ENCODE measurements at regions not wholly inside any gene's neighbourhood (a gene's known extent, or its start where the extent isn't known, plus 50 kb on each side); places are given as distances from the start of the nearest gene placed in this dataset.

GRCh38 chr2:121860033-121860757 lies 104.7 kb downstream of the TSN start:
- Mint-ChIP-seq H3K9me3 (ENCODE audit: insufficient read depth) (peaks cover 5% of the 10 kb centered on the region), H3K27ac (no peak overlapping the region), H3K4me1 (no peaks in the 10 kb centered on the region), H3K27me3 (peaks cover 40% of the 10 kb centered on the region), H3K4me3 (no peak overlapping the region)
- no peak for ATAC-seq (ENCODE audit: low read depth)
- H2AFZ ChIP-seq (ENCODE audit: insufficient read depth, low read depth, low read length, poor library complexity, severe bottlenecking) = no peak overlapping the region
- no peak overlapping the region for H3K27ac ChIP-seq (ENCODE audit: low read length in 2 of 2)
- WGBS (ENCODE audit: insufficient coverage) = 92% methylated on average over 4 of the region's 6 CpGs
- H3K4me1 ChIP-seq (ENCODE audit: control insufficient read depth in 2 of 2, insufficient read depth in 2 of 2, low read length in 2 of 2) = no peaks in the 10 kb centered on the region
- H3K36me3 ChIP-seq (replicated peaks in 1 of 2; ENCODE audit: control extremely low read depth in 1 of 2, control insufficient read depth in 1 of 2, extremely low read depth in 1 of 2, insufficient read depth in 2 of 2, low read length in 1 of 2) = no peaks in the 10 kb centered on the region
- no peak overlapping the region for H3K4me3 ChIP-seq (ENCODE audit: control extremely low read depth in 1 of 5, extremely low read depth in 1 of 5, insufficient read depth in 1 of 5, low read depth in 2 of 5, low read length in 4 of 5)
- intact Hi-C loops (cut with micrococcal nuclease) = no loop called here
- TF ChIP-seq CTCF (IDR thresholded peaks at IDR 0.05) = no peak
- no peak for TF ChIP-seq EZH2 (IDR thresholded peaks at IDR 0.05; ENCODE audit: borderline replicate concordance, insufficient read depth, low read depth, low read length, poor library complexity, severe bottlenecking)
- H3K9ac ChIP-seq (ENCODE audit: low read length) = no peak overlapping the region
- no peak for DNase-seq
- no peaks in the 10 kb centered on the region for H3K79me2 ChIP-seq (ENCODE audit: control insufficient read depth, insufficient read depth, low read length)
- ChIA-PET POLR2A (no interaction called here), CTCF (no interaction called here)
- no peaks in the 10 kb centered on the region for H4K20me1 ChIP-seq (ENCODE audit: control insufficient read depth, insufficient read depth, low read length, poor library complexity, severe bottlenecking)
- peaks cover 0 to 3% (median 0%) of the 10 kb centered on the region in 3 donors for H3K9me3 ChIP-seq (ENCODE audit: control extremely low read depth in 1 of 3, control insufficient read depth in 2 of 3, insufficient read depth in 1 of 3, low read length in 2 of 3)
- H3K27me3 ChIP-seq (replicated peaks in 1 of 4; ENCODE audit: control extremely low read depth in 1 of 4, control insufficient read depth in 3 of 4, insufficient read depth in 4 of 4, low read length in 3 of 4) = peaks cover 0 to 7% (median 2%) of the 10 kb centered on the region in 4 experiments
- no peak overlapping the region for H3K4me2 ChIP-seq (replicated peaks; ENCODE audit: low read depth, low read length, poor library complexity, severe bottlenecking)

- no peak overlapping the region for H3K27ac ChIP-seq (ENCODE audit: low read length in 2 of 2)
- no peaks in the 10 kb centered on the region for H4K20me1 ChIP-seq (ENCODE audit: control insufficient read depth, insufficient read depth, low read length, poor library complexity, severe bottlenecking)
- no peak overlapping the region for H3K9ac ChIP-seq (ENCODE audit: low read length)
- Mint-ChIP-seq H3K9me3 (ENCODE audit: insufficient read depth) (peaks cover 4% of the 10 kb centered on the region), H3K27ac (no peak overlapping the region), H3K4me1 (no peaks in the 10 kb centered on the region), H3K4me3 (no peak overlapping the region), H3K27me3 (peaks cover 40% of the 10 kb centered on the region)
- 100% methylated on average over 2 of the region's 3 CpGs for WGBS (ENCODE audit: insufficient coverage)
- no peak for ATAC-seq (ENCODE audit: low read depth)
- no peaks in the 10 kb centered on the region for H3K36me3 ChIP-seq (replicated peaks in 1 of 2; ENCODE audit: control extremely low read depth in 1 of 2, control insufficient read depth in 1 of 2, extremely low read depth in 1 of 2, insufficient read depth in 2 of 2, low read length in 1 of 2)
- H3K4me2 ChIP-seq (replicated peaks; ENCODE audit: low read depth, low read length, poor library complexity, severe bottlenecking) = no peak overlapping the region
- H2AFZ ChIP-seq (ENCODE audit: insufficient read depth, low read depth, low read length, poor library complexity, severe bottlenecking) = no peak overlapping the region
- POLR2A ChIA-PET = no interaction called here
- no peak for TF ChIP-seq CTCF (IDR thresholded peaks at IDR 0.05)
- no peak for TF ChIP-seq EZH2 (IDR thresholded peaks at IDR 0.05; ENCODE audit: borderline replicate concordance, insufficient read depth, low read depth, low read length, poor library complexity, severe bottlenecking)
- DNase-seq = no peak
- CTCF ChIA-PET = no interaction called here
- H3K79me2 ChIP-seq (ENCODE audit: control insufficient read depth, insufficient read depth, low read length) = no peaks in the 10 kb centered on the region
- H3K4me3 ChIP-seq (ENCODE audit: control extremely low read depth in 1 of 5, extremely low read depth in 1 of 5, insufficient read depth in 1 of 5, low read depth in 2 of 5, low read length in 4 of 5) = no peak overlapping the region
- peaks cover 0 to 3% (median 0%) of the 10 kb centered on the region in 3 donors for H3K9me3 ChIP-seq (ENCODE audit: control extremely low read depth in 1 of 3, control insufficient read depth in 2 of 3, insufficient read depth in 1 of 3, low read length in 2 of 3)
- intact Hi-C loops (cut with micrococcal nuclease) = no loop called here
- H3K27me3 ChIP-seq (replicated peaks in 1 of 4; ENCODE audit: control extremely low read depth in 1 of 4, control insufficient read depth in 3 of 4, insufficient read depth in 4 of 4, low read length in 3 of 4) = peaks cover 0 to 7% (median 2%) of the 10 kb centered on the region in 4 experiments
- H3K4me1 ChIP-seq (ENCODE audit: control insufficient read depth in 2 of 2, insufficient read depth in 2 of 2, low read length in 2 of 2) = no peaks in the 10 kb centered on the region
Observed at GRCh38 chr2:121860758-121861227, 105.3 kb downstream of the TSN start.
